Activated T-helper 17 cell treated with anti-CD3 and anti-CD28 coated beads, Interleukin-2, amount 50 U/mL, for 72 hours (primary cell): ENCODE measurements at regions not wholly inside any gene's neighbourhood (a gene's known extent, or its start where the extent isn't known, plus 50 kb on each side); places are given as distances from the start of the nearest gene placed in this dataset.

Experiments used
- ATAC-seq: fragments of 150-1000 bp; cut with Tn5 transposase; replicated peaks from 2 replicates; pipeline ENCODE4 v1.10.0; 2021; ENCODE audit warnings: mild to moderate bottlenecking, moderate library complexity
- H3K27ac Mint-ChIP-seq: one replicate; pipeline ENCODE4 v1.8.0; 2022; ENCODE audit warnings: mixed read lengths
- H3K27me3 Mint-ChIP-seq: one replicate; pipeline ENCODE4 v1.8.0; 2022; ENCODE audit warnings: mixed read lengths
- H3K36me3 Mint-ChIP-seq: one replicate; pipeline ENCODE4 v1.8.0; 2022; ENCODE audit warnings: low read depth, mild to moderate bottlenecking, mixed read lengths
- H3K4me1 Mint-ChIP-seq: one replicate; pipeline ENCODE4 v1.8.0; 2022; ENCODE audit warnings: mixed read lengths
- H3K4me3 Mint-ChIP-seq: one replicate; pipeline ENCODE4 v1.8.0; 2022; ENCODE audit warnings: mild to moderate bottlenecking, mixed read lengths
- H3K9me3 Mint-ChIP-seq: one replicate; pipeline ENCODE4 v1.8.0; 2022; ENCODE audit warnings: mixed read lengths

- Mint-ChIP-seq H3K27ac (peak overlapping the region; percentile 72), H3K4me1 (peaks cover 18% of the 10 kb centered on the region), H3K27me3 (peaks cover 42% of the 10 kb centered on the region), H3K4me3 (peak overlapping the region; percentile 56), H3K36me3 (peaks cover 6% of the 10 kb centered on the region), H3K9me3 (no peaks in the 10 kb centered on the region)
- peak; percentile 91 for ATAC-seq
Observed at GRCh38 chr15:70480196-70480856, 283.0 kb downstream of the UACA start.

GRCh38 chr15:70479785-70480184 is 283.6 kb downstream of the UACA start:
- H3K9me3 Mint-ChIP-seq = no peaks in the 10 kb centered on the region
- ATAC-seq = peak; percentile 25
- peaks cover 18% of the 10 kb centered on the region for H3K4me1 Mint-ChIP-seq
- peak overlapping the region; percentile 72 for H3K27ac Mint-ChIP-seq
- peaks cover 6% of the 10 kb centered on the region for H3K36me3 Mint-ChIP-seq
- peaks cover 43% of the 10 kb centered on the region for H3K27me3 Mint-ChIP-seq
- peak overlapping the region; percentile 56 for H3K4me3 Mint-ChIP-seq

- Mint-ChIP-seq H3K27me3 (peaks cover 35% of the 10 kb centered on the region), H3K27ac (peak overlapping the region; percentile 46), H3K9me3 (no peaks in the 10 kb centered on the region), H3K36me3 (peaks cover 6% of the 10 kb centered on the region), H3K4me1 (peaks cover 18% of the 10 kb centered on the region), H3K4me3 (peak overlapping the region; percentile 54)
- ATAC-seq = no peak
Observed at GRCh38 chr15:70479056-70479455, 284.3 kb downstream of the UACA start.

GRCh38 chr15:70478251-70478990 is 284.9 kb downstream of the UACA start:
- ATAC-seq = peak; percentile 66
- Mint-ChIP-seq H3K4me1 (peaks cover 18% of the 10 kb centered on the region), H3K4me3 (peak overlapping the region; percentile 54), H3K27me3 (peaks cover 30% of the 10 kb centered on the region), H3K36me3 (peaks cover 6% of the 10 kb centered on the region), H3K9me3 (no peaks in the 10 kb centered on the region), H3K27ac (peak overlapping the region; percentile 46)

GRCh38 chr15:70477750-70478250 is 285.6 kb downstream of the UACA start:
- no peak for ATAC-seq
- Mint-ChIP-seq H3K27ac (no peak overlapping the region), H3K4me3 (no peak overlapping the region), H3K4me1 (peaks cover 18% of the 10 kb centered on the region), H3K9me3 (no peaks in the 10 kb centered on the region), H3K27me3 (peaks cover 27% of the 10 kb centered on the region), H3K36me3 (peaks cover 6% of the 10 kb centered on the region)

- Mint-ChIP-seq H3K9me3 (no peaks in the 10 kb centered on the region), H3K4me3 (no peak overlapping the region), H3K36me3 (peaks cover 6% of the 10 kb centered on the region), H3K27me3 (peaks cover 25% of the 10 kb centered on the region), H3K4me1 (peaks cover 18% of the 10 kb centered on the region), H3K27ac (no peak overlapping the region)
- ATAC-seq = no peak
Observed at GRCh38 chr15:70476441-70476840, 286.9 kb downstream of the UACA start.

GRCh38 chr15:70475921-70476320 is 287.4 kb downstream of the UACA start:
- Mint-ChIP-seq H3K36me3 (peaks cover 6% of the 10 kb centered on the region), H3K4me3 (no peak overlapping the region), H3K9me3 (no peaks in the 10 kb centered on the region), H3K27me3 (peaks cover 25% of the 10 kb centered on the region), H3K27ac (no peak overlapping the region), H3K4me1 (peaks cover 18% of the 10 kb centered on the region)
- no peak for ATAC-seq

GRCh38 chr15:70475407-70475781 is 288.0 kb downstream of the UACA start:
- Mint-ChIP-seq H3K36me3 (peaks cover 6% of the 10 kb centered on the region), H3K27me3 (peaks cover 25% of the 10 kb centered on the region)

GRCh38 chr15:70474471-70475406 is 288.6 kb downstream of the UACA start:
- no peak overlapping the region for H3K4me3 Mint-ChIP-seq
- peak; percentile 44 for ATAC-seq
- H3K4me1 Mint-ChIP-seq = peaks cover 8% of the 10 kb centered on the region
- peaks cover 25% of the 10 kb centered on the region for H3K27me3 Mint-ChIP-seq
- H3K9me3 Mint-ChIP-seq = no peaks in the 10 kb centered on the region
- peaks cover 6% of the 10 kb centered on the region for H3K36me3 Mint-ChIP-seq
- no peak overlapping the region for H3K27ac Mint-ChIP-seq

More at GRCh38 chr15:70475407-70475781, 288.0 kb downstream of the UACA start:
- no peak overlapping the region for H3K4me3 Mint-ChIP-seq
- H3K9me3 Mint-ChIP-seq = no peaks in the 10 kb centered on the region
- ATAC-seq = no peak
- peaks cover 15% of the 10 kb centered on the region for H3K4me1 Mint-ChIP-seq
- no peak overlapping the region for H3K27ac Mint-ChIP-seq

- ATAC-seq = no peak
- H3K4me3 Mint-ChIP-seq = no peak overlapping the region
- H3K27me3 Mint-ChIP-seq = peaks cover 25% of the 10 kb centered on the region
- H3K9me3 Mint-ChIP-seq = no peaks in the 10 kb centered on the region
- H3K4me1 Mint-ChIP-seq = peaks cover 5% of the 10 kb centered on the region
- H3K36me3 Mint-ChIP-seq = peaks cover 3% of the 10 kb centered on the region
- H3K27ac Mint-ChIP-seq = no peak overlapping the region
Observed at GRCh38 chr15:70473581-70474370, 289.6 kb downstream of the UACA start.

- Mint-ChIP-seq H3K27ac (no peak overlapping the region), H3K4me1 (peaks cover 6% of the 10 kb centered on the region), H3K36me3 (no peaks in the 10 kb centered on the region), H3K4me3 (no peak overlapping the region), H3K27me3 (peaks cover 26% of the 10 kb centered on the region), H3K9me3 (no peaks in the 10 kb centered on the region)
- ATAC-seq = no peak
Observed at GRCh38 chr15:70471517-70471916, 291.8 kb downstream of the UACA start.

GRCh38 chr15:70470556-70471191 is 292.7 kb downstream of the UACA start:
- H3K36me3 Mint-ChIP-seq = no peaks in the 10 kb centered on the region
- H3K4me1 Mint-ChIP-seq = peaks cover 6% of the 10 kb centered on the region
- H3K4me3 Mint-ChIP-seq = no peak overlapping the region
- peaks cover 20% of the 10 kb centered on the region for H3K27me3 Mint-ChIP-seq
- H3K9me3 Mint-ChIP-seq = no peaks in the 10 kb centered on the region
- ATAC-seq = no peak
- H3K27ac Mint-ChIP-seq = no peak overlapping the region
